Sigmoid colon (tissue), 4 donors: ENCODE measurements at regions not wholly inside any gene's neighbourhood (a gene's known extent, or its start where the extent isn't known, plus 50 kb on each side); places are given as distances from the start of the nearest gene placed in this dataset.

Source experiments
- EP300 ChIP-seq, 4 donors: sonication (generic); formaldehyde crosslinking; IDR thresholded peaks; one replicate each; pipeline ENCODE4 v1.6.1; 2017; ENCODE audit warnings: antibody characterized with exemption in 4 of 4
- POLR2A ChIP-seq, 2 donors: fragments of 450-650 bp; IDR thresholded peaks; one replicate each; pipeline ENCODE4 v1.6.1; 2016; ENCODE audit warnings: antibody characterized with exemption in 2 of 2, mild to moderate bottlenecking in 2 of 2, moderate library complexity in 2 of 2
- POLR2AphosphoS5 ChIP-seq, 4 donors: sonication (generic); formaldehyde crosslinking; IDR thresholded peaks; one replicate each; pipeline ENCODE4 v1.6.1; 2017; ENCODE audit warnings: antibody characterized with exemption in 4 of 4

- TF ChIP-seq POLR2AphosphoS5 (IDR thresholded peaks at IDR 0.05): no peak
- no peak for TF ChIP-seq POLR2A (IDR thresholded peaks at IDR 0.05)
- no peak for TF ChIP-seq EP300 (IDR thresholded peaks at IDR 0.05)
These were observed 76.5 kb downstream of the TMPRSS5 start for GRCh38 chr11:113629562-113629961.
